Uterus (tissue), 2 donors: ENCODE measurements at regions not wholly inside any gene's neighbourhood (a gene's known extent, or its start where the extent isn't known, plus 50 kb on each side); places are given as distances from the start of the nearest gene placed in this dataset.

Experiments used
- CTCF ChIP-seq, 4 experiments: fragments of 200-600 bp in 2 of 4; fragments of 450-650 bp in 2 of 4; sonication (generic) in 2 of 4; IDR thresholded peaks; one replicate each; pipeline ENCODE4 v1.5.1; 2016 to 2019; ENCODE audit warnings: antibody characterized with exemption in 4 of 4, mild to moderate bottlenecking in 2 of 4, moderate library complexity in 1 of 4
- POLR2A ChIP-seq, 2 donors: fragments of 450-650 bp; IDR thresholded peaks; one replicate each; pipeline ENCODE4 v1.6.1; 2016; ENCODE audit warnings: antibody characterized with exemption in 2 of 2, mild to moderate bottlenecking in 1 of 2, moderate library complexity in 1 of 2

- TF ChIP-seq CTCF (IDR thresholded peaks at IDR 0.05), result no peak
- no peak for TF ChIP-seq POLR2A (IDR thresholded peaks at IDR 0.05)
Measured at GRCh38 chr2:77578354-77578753, 56.2 kb upstream of the LRRTM4 start.
